Coronary artery (tissue), 2 donors: ENCODE measurements at regions not wholly inside any gene's neighbourhood (a gene's known extent, or its start where the extent isn't known, plus 50 kb on each side); places are given as distances from the start of the nearest gene placed in this dataset.

Experiments used
- DNase-seq: peaks from one replicate; pipeline ENCODE4 v3.0.0-alpha.2; 2017; ENCODE audit warnings: low spot score
- H3K27ac ChIP-seq, 2 donors: fragments of 200-600 bp; sonication (generic); one replicate each; pipeline ENCODE4 v1.5.1; 2016 to 2019
- H3K4me3 ChIP-seq: fragments of 200-600 bp; sonication (generic); 2 replicates; pipeline ENCODE4 v1.5.1; 2016; ENCODE audit warnings: mild to moderate bottlenecking, moderate library complexity
- CTCF ChIP-seq: fragments of 200-600 bp; sonication (generic); IDR thresholded peaks from one replicate; pipeline ENCODE4 v1.5.1; 2019; ENCODE audit warnings: antibody characterized with exemption

- no peak for DNase-seq
- TF ChIP-seq CTCF: no peak
- H3K4me3 ChIP-seq: no peak overlapping the region
- no peak overlapping the region for H3K27ac ChIP-seq
Observed at GRCh38 chr21:38956521-38956855, 150.8 kb downstream of the ETS2 start.

- no peak for TF ChIP-seq CTCF
- no peak for DNase-seq
- H3K4me3 ChIP-seq: no peak overlapping the region
- H3K27ac ChIP-seq: no peak overlapping the region
Observed at GRCh38 chr21:38956007-38956406, 150.3 kb downstream of the ETS2 start.

GRCh38 chr21:38955495-38955894, 149.8 kb downstream of the ETS2 start:
- DNase-seq: no peak
- Histone ChIP-seq H3K4me3 (no peak overlapping the region), H3K27ac (no peak overlapping the region)
- no peak for TF ChIP-seq CTCF

- no peak for TF ChIP-seq CTCF
- no peak for DNase-seq
- Histone ChIP-seq H3K27ac (no peak overlapping the region), H3K4me3 (no peak overlapping the region)
Observed at GRCh38 chr21:38954588-38955004, 148.9 kb downstream of the ETS2 start.

GRCh38 chr21:38953516-38953915, 147.8 kb downstream of the ETS2 start:
- no peak for DNase-seq
- Histone ChIP-seq H3K27ac (no peak overlapping the region), H3K4me3 (no peak overlapping the region)
- TF ChIP-seq CTCF: no peak

- no peak overlapping the region for H3K4me3 ChIP-seq
- no peak for DNase-seq
- H3K27ac ChIP-seq: no peak overlapping the region
- TF ChIP-seq CTCF: no peak
Observed at GRCh38 chr21:38952890-38953289, 147.2 kb downstream of the ETS2 start.

GRCh38 chr21:38951095-38951730, 145.5 kb downstream of the ETS2 start:
- Histone ChIP-seq H3K4me3 (no peak overlapping the region), H3K27ac (no peak overlapping the region)
- TF ChIP-seq CTCF: no peak
- DNase-seq: no peak
